HEK293T (cell line): ENCODE measurements at regions not wholly inside any gene's neighbourhood (a gene's known extent, or its start where the extent isn't known, plus 50 kb on each side); places are given as distances from the start of the nearest gene placed in this dataset.

Source experiments
- ARNT ChIP-seq: fragments of 450-650 bp; IDR thresholded peaks from 2 replicates; pipeline ENCODE4 v1.6.1; 2017; ENCODE audit warnings: mild to moderate bottlenecking
- FOXA1 ChIP-seq: fragments of 450-650 bp; IDR thresholded peaks from 2 replicates; pipeline ENCODE4 v1.6.1; 2016; ENCODE audit warnings: mild to moderate bottlenecking
- FOXM1 ChIP-seq: fragments of 450-650 bp; IDR thresholded peaks from 2 replicates; pipeline ENCODE4 v1.6.1; 2017; ENCODE audit warnings: mild to moderate bottlenecking, borderline replicate concordance
- HDGF ChIP-seq: fragments of 450-650 bp; IDR thresholded peaks from 2 replicates; pipeline ENCODE4 v1.6.1; 2017; ENCODE audit warnings: antibody characterized with exemption, borderline replicate concordance
- L3MBTL2 ChIP-seq: fragments of 450-650 bp; conservative IDR thresholded peaks from 2 replicates; pipeline ENCODE4 v1.6.1; 2016; ENCODE audit warnings: mild to moderate bottlenecking
- NFRKB ChIP-seq: fragments of 450-650 bp; IDR thresholded peaks from 2 replicates; pipeline ENCODE4 v1.6.1; 2016; ENCODE audit warnings: mild to moderate bottlenecking, moderate library complexity
- SP1 ChIP-seq: fragments of 450-650 bp; IDR thresholded peaks from 2 replicates; pipeline ENCODE4 v1.6.1; 2017

DNA sequence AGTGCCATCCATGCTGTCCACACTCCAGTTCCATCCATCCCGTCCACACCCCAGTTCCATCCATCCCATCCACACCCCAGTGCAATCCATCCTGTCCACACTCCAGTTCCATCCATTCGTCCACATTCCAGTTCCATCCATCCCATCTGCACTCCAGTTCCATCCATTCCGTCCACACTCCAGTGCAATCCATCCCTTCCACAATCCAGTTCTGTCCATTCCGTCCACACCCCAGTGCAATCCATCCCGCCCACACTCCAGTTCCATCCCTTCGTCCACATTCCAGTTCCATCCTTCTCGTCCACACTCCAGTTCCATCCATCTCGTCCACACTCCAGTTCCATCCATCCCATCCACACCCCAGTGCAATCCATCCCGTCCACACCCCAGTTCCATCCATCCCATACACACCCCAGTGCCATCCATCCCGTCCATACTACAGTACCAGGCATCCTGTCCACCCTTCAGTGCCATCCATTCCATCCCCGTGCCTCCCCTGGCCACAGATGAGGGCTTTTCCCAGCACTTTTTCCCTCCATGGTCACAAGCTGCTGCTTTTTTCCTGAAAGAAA lies 704.0 kb downstream of the BRD1 start:
- no peak for TF ChIP-seq NFRKB
- no peak for TF ChIP-seq SP1
- TF ChIP-seq HDGF, result no peak
- TF ChIP-seq FOXA1, result no peak
- no peak for TF ChIP-seq FOXM1
- no peak for TF ChIP-seq ARNT
- no peak for TF ChIP-seq L3MBTL2
